Prostate gland (tissue), 2 donors: ENCODE measurements at regions not wholly inside any gene's neighbourhood (a gene's known extent, or its start where the extent isn't known, plus 50 kb on each side); places are given as distances from the start of the nearest gene placed in this dataset.

ENCODE experiments used
- CTCF ChIP-seq, 4 experiments: fragments of 200-600 bp in 2 of 4; fragments of 450-650 bp in 2 of 4; sonication (generic) in 2 of 4; IDR thresholded peaks; 1 replicate in 3 of 4; 2 replicates in 1 of 4; pipeline ENCODE4 v1.5.1; 2016 to 2019; ENCODE audit warnings: antibody characterized with exemption in 4 of 4, mild to moderate bottlenecking in 2 of 4, moderate library complexity in 2 of 4
- POLR2A ChIP-seq: fragments of 450-650 bp; IDR thresholded peaks from one replicate; pipeline ENCODE4 v1.6.1; 2016; ENCODE audit warnings: antibody characterized with exemption, mild to moderate bottlenecking
- POLR2AphosphoS5 ChIP-seq: sonication (generic); formaldehyde crosslinking; IDR thresholded peaks from one replicate; pipeline ENCODE4 v1.6.1; 2017; ENCODE audit warnings: antibody characterized with exemption

- TF ChIP-seq CTCF (IDR thresholded peaks at IDR 0.05): no peak
- no peak for TF ChIP-seq POLR2A
- no peak for TF ChIP-seq POLR2AphosphoS5
Measured at GRCh38 chr5:13624283-13625074, 320.0 kb downstream of the DNAH5 start.
